ENCODE measurements at regions not wholly inside any gene's neighbourhood (a gene's known extent, or its start where the extent isn't known, plus 50 kb on each side); places are given as distances from the start of the nearest gene placed in this dataset.

DNA sequence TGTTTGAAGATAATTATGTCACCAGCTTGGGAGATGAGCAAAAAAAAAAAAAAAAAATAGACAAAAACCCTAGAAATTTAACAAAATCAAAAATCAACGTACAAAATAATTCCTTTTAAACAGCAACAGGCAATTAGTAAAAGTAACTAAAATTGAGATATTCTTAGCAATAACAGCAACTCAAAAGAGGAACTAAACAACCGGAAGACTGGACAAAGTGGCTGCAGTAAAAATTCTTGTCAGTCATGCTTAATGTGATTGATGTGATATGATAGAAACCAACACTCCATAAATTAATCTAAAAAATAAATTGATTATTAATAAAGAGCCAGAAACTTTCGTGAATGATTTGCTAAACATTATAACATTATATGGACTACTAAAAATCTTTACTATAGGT, 1534.6 kb upstream of the AGA start:
- no TSS peak for BruUV-seq (replicated peaks)
- ChIA-PET CTCF (no interaction called here), POLR2A (ENCODE audit: low non-redundant PET) (no interaction called here)
- H3K4me3 ChIP-seq (ENCODE audit: low read depth, low read length, poor library complexity, severe bottlenecking): no peak overlapping the region
- intact Hi-C loops (cut with micrococcal nuclease; ENCODE audit: unreplicated experiment): loop anchor here (10.0 kb wide), 1 partner anchor 328 kb away; no protein-coding TSS in a partner anchor
- no peaks in the 10 kb centered on the region for H3K36me3 ChIP-seq (ENCODE audit: insufficient read depth, low read length, poor library complexity, severe bottlenecking)
- H3K4me1 ChIP-seq (ENCODE audit: insufficient read depth, low read length, poor library complexity, severe bottlenecking): no peaks in the 10 kb centered on the region
- H3K27me3 ChIP-seq (replicated peaks; ENCODE audit: insufficient read depth, low read depth, low read length, poor library complexity): peaks cover 3% of the 10 kb centered on the region
- H3K9me3 ChIP-seq (ENCODE audit: low read depth, low read length, poor library complexity, severe bottlenecking): no peaks in the 10 kb centered on the region
- TF ChIP-seq, protein P1, sequence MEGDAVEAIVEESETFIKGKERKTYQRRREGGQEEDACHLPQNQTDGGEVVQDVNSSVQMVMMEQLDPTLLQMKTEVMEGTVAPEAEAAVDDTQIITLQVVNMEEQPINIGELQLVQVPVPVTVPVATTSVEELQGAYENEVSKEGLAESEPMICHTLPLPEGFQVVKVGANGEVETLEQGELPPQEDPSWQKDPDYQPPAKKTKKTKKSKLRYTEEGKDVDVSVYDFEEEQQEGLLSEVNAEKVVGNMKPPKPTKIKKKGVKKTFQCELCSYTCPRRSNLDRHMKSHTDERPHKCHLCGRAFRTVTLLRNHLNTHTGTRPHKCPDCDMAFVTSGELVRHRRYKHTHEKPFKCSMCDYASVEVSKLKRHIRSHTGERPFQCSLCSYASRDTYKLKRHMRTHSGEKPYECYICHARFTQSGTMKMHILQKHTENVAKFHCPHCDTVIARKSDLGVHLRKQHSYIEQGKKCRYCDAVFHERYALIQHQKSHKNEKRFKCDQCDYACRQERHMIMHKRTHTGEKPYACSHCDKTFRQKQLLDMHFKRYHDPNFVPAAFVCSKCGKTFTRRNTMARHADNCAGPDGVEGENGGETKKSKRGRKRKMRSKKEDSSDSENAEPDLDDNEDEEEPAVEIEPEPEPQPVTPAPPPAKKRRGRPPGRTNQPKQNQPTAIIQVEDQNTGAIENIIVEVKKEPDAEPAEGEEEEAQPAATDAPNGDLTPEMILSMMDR (conservative IDR thresholded peaks at IDR 0.05; ENCODE audit: low read depth, low read length): no peak
- TF ChIP-seq EZH2 (IDR thresholded peaks at IDR 0.05; ENCODE audit: borderline replicate concordance, low read depth, low read length, poor library complexity, severe bottlenecking): no peak
- no peak for DNase-seq (ENCODE audit: low spot score)
- H3K27ac ChIP-seq (ENCODE audit: low read depth, low read length, poor library complexity, severe bottlenecking): no peak overlapping the region

DNA sequence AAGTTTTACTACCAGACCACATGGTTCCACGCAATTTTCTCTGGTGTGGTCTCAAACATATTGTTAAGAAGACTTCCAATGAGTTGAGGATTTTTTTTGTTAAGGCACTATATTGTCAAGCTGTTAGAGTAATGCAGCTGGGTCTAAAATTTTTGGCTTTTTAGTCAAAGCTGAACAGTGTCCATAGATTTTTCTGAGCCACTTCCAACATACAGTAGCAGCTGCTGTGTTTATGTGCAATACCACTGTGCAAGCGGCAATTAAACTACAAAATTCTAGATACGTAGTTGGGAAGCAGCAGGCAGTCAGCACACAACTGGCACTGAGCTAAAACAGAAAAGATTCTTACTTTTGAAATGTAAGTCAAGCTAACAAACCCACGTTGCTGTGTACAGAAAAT, 1551.1 kb upstream of the AGA start:
- H3K36me3 ChIP-seq (ENCODE audit: insufficient read depth, low read length, poor library complexity, severe bottlenecking): no peaks in the 10 kb centered on the region
- no peak for DNase-seq (ENCODE audit: low spot score)
- no peaks in the 10 kb centered on the region for H3K4me1 ChIP-seq (ENCODE audit: insufficient read depth, low read length, poor library complexity, severe bottlenecking)
- H3K27ac ChIP-seq (ENCODE audit: low read depth, low read length, poor library complexity, severe bottlenecking): no peak overlapping the region
- ChIA-PET CTCF (no interaction called here), POLR2A (ENCODE audit: low non-redundant PET) (no interaction called here)
- no TSS peak for BruUV-seq (replicated peaks)
- no peaks in the 10 kb centered on the region for H3K27me3 ChIP-seq (replicated peaks; ENCODE audit: insufficient read depth, low read depth, low read length, poor library complexity)
- H3K4me3 ChIP-seq (ENCODE audit: low read depth, low read length, poor library complexity, severe bottlenecking): no peak overlapping the region
- H3K9me3 ChIP-seq (ENCODE audit: low read depth, low read length, poor library complexity, severe bottlenecking): no peaks in the 10 kb centered on the region
- intact Hi-C loops (cut with micrococcal nuclease; ENCODE audit: unreplicated experiment): no loop called here
- TF ChIP-seq EZH2 (IDR thresholded peaks at IDR 0.05; ENCODE audit: borderline replicate concordance, low read depth, low read length, poor library complexity, severe bottlenecking): no peak
- TF ChIP-seq, protein P1 (conservative IDR thresholded peaks at IDR 0.05; ENCODE audit: low read depth, low read length): no peak

DNA sequence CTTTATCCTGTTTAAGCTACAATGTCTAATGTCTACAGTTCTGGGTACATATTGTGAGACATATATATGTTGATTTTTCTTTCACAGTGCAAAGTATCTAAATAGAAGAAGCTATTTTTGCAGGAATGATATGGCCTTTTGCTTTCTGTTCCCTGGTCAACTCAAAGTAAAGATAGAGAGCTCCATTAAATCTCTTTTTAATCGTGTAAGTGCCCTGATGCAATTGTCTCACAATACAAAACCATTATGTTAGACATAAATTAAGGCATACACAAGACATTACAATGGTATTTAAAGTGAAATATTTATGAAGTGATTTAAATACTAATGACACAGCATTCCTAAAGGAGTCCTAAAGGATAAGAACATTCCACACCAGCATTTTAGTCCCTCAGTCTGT, 1559.7 kb upstream of the AGA start:
- Histone ChIP-seq H3K4me1 (ENCODE audit: insufficient read depth, low read length, poor library complexity, severe bottlenecking) (no peaks in the 10 kb centered on the region), H3K27ac (ENCODE audit: low read depth, low read length, poor library complexity, severe bottlenecking) (no peak overlapping the region), H3K27me3 (replicated peaks; ENCODE audit: insufficient read depth, low read depth, low read length, poor library complexity) (no peaks in the 10 kb centered on the region), H3K36me3 (ENCODE audit: insufficient read depth, low read length, poor library complexity, severe bottlenecking) (no peaks in the 10 kb centered on the region), H3K9me3 (ENCODE audit: low read depth, low read length, poor library complexity, severe bottlenecking) (no peaks in the 10 kb centered on the region), H3K4me3 (ENCODE audit: low read depth, low read length, poor library complexity, severe bottlenecking) (no peak overlapping the region)
- intact Hi-C loops (cut with micrococcal nuclease; ENCODE audit: unreplicated experiment): no loop called here
- CTCF ChIA-PET: no interaction called here
- TF ChIP-seq EZH2 (IDR thresholded peaks at IDR 0.05; ENCODE audit: borderline replicate concordance, low read depth, low read length, poor library complexity, severe bottlenecking): no peak
- TF ChIP-seq, protein P1 (conservative IDR thresholded peaks at IDR 0.05; ENCODE audit: low read depth, low read length): no peak
- DNase-seq (ENCODE audit: low spot score): peak; percentile 1
- no TSS peak for BruUV-seq (replicated peaks)
- POLR2A ChIA-PET (ENCODE audit: low non-redundant PET): no interaction called here
